Hepatocyte (in vitro differentiated cells): ENCODE measurements at regions not wholly inside any gene's neighbourhood (a gene's known extent, or its start where the extent isn't known, plus 50 kb on each side); places are given as distances from the start of the nearest gene placed in this dataset.
A peak's percentile ranks its signal among the peaks of the same experiment; 100 is the strongest.

Experiments
- DNase-seq: peaks from one replicate; pipeline ENCODE4 v3.0.0-alpha.2; 2016; ENCODE audit warnings: low spot score
- H2AFZ ChIP-seq: fragments of 200-600 bp; sonication (generic); 2 replicates; pipeline ENCODE4 v1.6.0; 2016; ENCODE audit warnings: antibody characterized with exemption, mild to moderate bottlenecking
- H3K27ac ChIP-seq: fragments of 200-600 bp; sonication (generic); 2 replicates; pipeline ENCODE4 v1.5.1; 2016; ENCODE audit warnings: mild to moderate bottlenecking
- H3K27me3 ChIP-seq: fragments of 200-600 bp; sonication (generic); 2 replicates; pipeline ENCODE4 v1.6.1; 2016
- H3K36me3 ChIP-seq: fragments of 200-600 bp; sonication (generic); replicated peaks from 2 replicates; pipeline ENCODE4 v1.5.1; 2016; ENCODE audit warnings: low read depth; ENCODE audit not compliant: insufficient read depth
- H3K4me1 ChIP-seq: fragments of 200-600 bp; sonication (generic); 2 replicates; pipeline ENCODE4 v1.5.1; 2016; ENCODE audit warnings: mild to moderate bottlenecking, moderate library complexity; ENCODE audit not compliant: insufficient read depth
- H3K4me2 ChIP-seq: fragments of 200-600 bp; sonication (generic); 2 replicates; pipeline ENCODE4 v1.6.0; 2016
- H3K4me3 ChIP-seq: fragments of 200-600 bp; sonication (generic); 2 replicates; pipeline ENCODE4 v1.5.1; 2016; ENCODE audit warnings: mild to moderate bottlenecking
- H3K79me2 ChIP-seq: fragments of 200-600 bp; sonication (generic); 2 replicates; pipeline ENCODE4 v1.6.0; 2017; ENCODE audit warnings: mild to moderate bottlenecking
- H3K9me2 ChIP-seq: fragments of 200-600 bp; sonication (generic); replicated peaks from 2 replicates; pipeline ENCODE4 v1.6.0; 2017; ENCODE audit warnings: mild to moderate bottlenecking; ENCODE audit not compliant: insufficient read depth
- H3K9me3 ChIP-seq: fragments of 200-600 bp; sonication (generic); 2 replicates; pipeline ENCODE4 v1.5.1; 2016; ENCODE audit warnings: low read depth, mild to moderate bottlenecking
- H4K20me1 ChIP-seq: fragments of 200-600 bp; sonication (generic); 2 replicates; pipeline ENCODE4 v1.6.0; 2016; ENCODE audit warnings: mild to moderate bottlenecking; ENCODE audit not compliant: insufficient read depth, poor library complexity, severe bottlenecking
- EZH2 ChIP-seq: fragments of 200-600 bp; sonication (generic); IDR thresholded peaks from 2 replicates; pipeline ENCODE4 v1.6.1; 2016; ENCODE audit warnings: antibody characterized with exemption, mild to moderate bottlenecking, borderline replicate concordance
- EZH2phosphoT487 ChIP-seq: fragments of 200-600 bp; sonication (generic); IDR thresholded peaks from one replicate; pipeline ENCODE4 v1.6.1; 2018; ENCODE audit warnings: antibody characterized with exemption, mild to moderate bottlenecking, low read depth, moderate library complexity; ENCODE audit not compliant: unreplicated experiment, severe bottlenecking
- WGBS: methylation state at CpG from one replicate; pipeline ENCODE4 v1.1.6; 2016; ENCODE audit warnings: low lambda C conversion rate; ENCODE audit errors: missing lambda C conversion rate; 5-methylcytosine and 5-hydroxymethylcytosine counted together
- TF ChIP-seq, protein P1 (sequence below): fragments of 200-600 bp; sonication (generic); IDR thresholded peaks from 2 replicates; pipeline ENCODE4 v1.5.1; 2016; ENCODE audit warnings: antibody characterized with exemption, mild to moderate bottlenecking; ENCODE audit not compliant: poor library complexity

GRCh38 chr3:177921153-177921552 is 615.1 kb upstream of the KCNMB2 start:
- Histone ChIP-seq H3K4me1 (no peaks in the 10 kb centered on the region), H3K27me3 (no peaks in the 10 kb centered on the region), H3K79me2 (no peaks in the 10 kb centered on the region), H3K4me2 (no peak overlapping the region), H3K4me3 (no peak overlapping the region), H3K9me3 (no peaks in the 10 kb centered on the region), H3K36me3 (no peaks in the 10 kb centered on the region), H2AFZ (no peak overlapping the region), H3K27ac (no peak overlapping the region), H3K9me2 (no peaks in the 10 kb centered on the region), H4K20me1 (no peaks in the 10 kb centered on the region)
- TF ChIP-seq, protein P1, sequence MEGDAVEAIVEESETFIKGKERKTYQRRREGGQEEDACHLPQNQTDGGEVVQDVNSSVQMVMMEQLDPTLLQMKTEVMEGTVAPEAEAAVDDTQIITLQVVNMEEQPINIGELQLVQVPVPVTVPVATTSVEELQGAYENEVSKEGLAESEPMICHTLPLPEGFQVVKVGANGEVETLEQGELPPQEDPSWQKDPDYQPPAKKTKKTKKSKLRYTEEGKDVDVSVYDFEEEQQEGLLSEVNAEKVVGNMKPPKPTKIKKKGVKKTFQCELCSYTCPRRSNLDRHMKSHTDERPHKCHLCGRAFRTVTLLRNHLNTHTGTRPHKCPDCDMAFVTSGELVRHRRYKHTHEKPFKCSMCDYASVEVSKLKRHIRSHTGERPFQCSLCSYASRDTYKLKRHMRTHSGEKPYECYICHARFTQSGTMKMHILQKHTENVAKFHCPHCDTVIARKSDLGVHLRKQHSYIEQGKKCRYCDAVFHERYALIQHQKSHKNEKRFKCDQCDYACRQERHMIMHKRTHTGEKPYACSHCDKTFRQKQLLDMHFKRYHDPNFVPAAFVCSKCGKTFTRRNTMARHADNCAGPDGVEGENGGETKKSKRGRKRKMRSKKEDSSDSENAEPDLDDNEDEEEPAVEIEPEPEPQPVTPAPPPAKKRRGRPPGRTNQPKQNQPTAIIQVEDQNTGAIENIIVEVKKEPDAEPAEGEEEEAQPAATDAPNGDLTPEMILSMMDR: no peak
- TF ChIP-seq EZH2phosphoT487 (no peak), EZH2 (no peak)
- WGBS: 84% methylated on average over 3 of the region's 3 CpGs
- no peak for DNase-seq

GRCh38 chr3:177924261-177924660 is 612.0 kb upstream of the KCNMB2 start:
- Histone ChIP-seq H3K4me2 (no peak overlapping the region), H3K9me3 (no peaks in the 10 kb centered on the region), H3K4me3 (no peak overlapping the region), H3K27ac (no peak overlapping the region), H3K9me2 (no peaks in the 10 kb centered on the region), H3K27me3 (no peaks in the 10 kb centered on the region), H2AFZ (no peak overlapping the region), H3K4me1 (peaks cover 5% of the 10 kb centered on the region), H3K36me3 (no peaks in the 10 kb centered on the region), H3K79me2 (no peaks in the 10 kb centered on the region), H4K20me1 (no peaks in the 10 kb centered on the region)
- DNase-seq: no peak
- TF ChIP-seq EZH2 (no peak), EZH2phosphoT487 (no peak)
- TF ChIP-seq, protein P1: no peak
- WGBS: 94% methylated on average over 2 of the region's 2 CpGs

DNA sequence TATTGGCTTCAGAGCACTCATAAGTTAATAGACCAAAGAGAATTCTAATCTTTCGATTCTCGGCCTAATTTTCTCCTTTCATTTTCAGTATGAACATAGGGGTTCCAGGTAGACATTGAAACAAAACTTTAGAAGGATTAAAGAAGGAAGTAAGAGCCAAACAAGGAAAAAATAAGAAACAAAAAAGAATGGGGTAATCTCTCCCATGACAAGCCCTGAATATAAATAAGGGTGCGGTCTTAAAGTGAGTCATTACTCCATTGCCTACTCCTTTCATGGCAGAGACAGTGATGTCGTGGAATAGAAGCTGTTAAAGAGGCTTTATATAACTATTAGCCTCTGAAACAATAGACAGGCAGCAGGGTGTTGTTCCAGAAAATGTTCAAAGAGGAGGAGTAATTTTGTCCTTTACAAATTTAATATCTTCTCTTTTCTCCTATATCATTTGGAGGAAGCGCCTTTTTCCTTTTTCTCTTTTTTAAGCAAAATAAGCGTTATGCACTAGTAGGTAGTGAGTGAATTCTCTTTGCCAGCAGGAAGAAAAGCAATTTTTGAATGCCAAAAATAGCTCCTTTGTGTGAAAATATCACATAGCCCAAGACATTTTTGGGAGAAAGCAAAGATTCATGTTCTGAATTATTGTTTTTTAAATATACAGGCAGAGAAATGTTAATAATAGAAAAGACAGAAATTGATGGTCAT is 607.9 kb upstream of the KCNMB2 start:
- Histone ChIP-seq H3K27me3 (no peaks in the 10 kb centered on the region), H3K79me2 (no peaks in the 10 kb centered on the region), H3K4me3 (no peak overlapping the region), H3K4me2 (no peak overlapping the region), H4K20me1 (no peaks in the 10 kb centered on the region), H2AFZ (no peak overlapping the region), H3K4me1 (peaks cover 5% of the 10 kb centered on the region), H3K9me3 (no peaks in the 10 kb centered on the region), H3K36me3 (no peaks in the 10 kb centered on the region), H3K9me2 (no peaks in the 10 kb centered on the region), H3K27ac (peak overlapping the region; percentile 52)
- TF ChIP-seq EZH2phosphoT487 (no peak), EZH2 (no peak)
- TF ChIP-seq, protein P1: no peak
- DNase-seq: no peak
- WGBS: 87% methylated on average over 6 of the region's 6 CpGs
